PFSK-1 (cell line): ENCODE measurements at regions not wholly inside any gene's neighbourhood (a gene's known extent, or its start where the extent isn't known, plus 50 kb on each side); places are given as distances from the start of the nearest gene placed in this dataset.

ENCODE experiments used
- FOXP2 ChIP-seq: optimal IDR thresholded peaks from 2 replicates; pipeline ENCODE3; 2011; ENCODE audit warnings: borderline replicate concordance, control low read depth, inconsistent platforms; ENCODE audit not compliant: insufficient read depth; ENCODE audit errors: extremely low read length, extremely low read depth
- POLR2AphosphoS5 ChIP-seq: IDR thresholded peaks from 2 replicates; pipeline ENCODE4 v1.6.1; 2012; ENCODE audit warnings: low read depth, mild to moderate bottlenecking, control low read depth, low read length, moderate library complexity
- REST ChIP-seq, 2 experiments: IDR thresholded peaks; 2 replicates each; pipeline versions ENCODE4 v1.6.1 to v1.8.0; 2011 to 2012; ENCODE audit warnings: low read depth in 2 of 2, low read length in 2 of 2, control low read depth in 1 of 2, inconsistent platforms in 1 of 2, mild to moderate bottlenecking in 1 of 2, moderate library complexity in 1 of 2; ENCODE audit not compliant: insufficient read depth in 1 of 2
- SIN3A ChIP-seq: IDR thresholded peaks from 2 replicates; pipeline ENCODE4 v1.6.1; 2012; ENCODE audit warnings: mild to moderate bottlenecking, low read length, moderate library complexity, borderline replicate concordance; ENCODE audit not compliant: insufficient read depth
- TAF1 ChIP-seq: IDR thresholded peaks from 2 replicates; pipeline ENCODE4 v1.6.1; 2012; ENCODE audit warnings: low read length, control low read depth, borderline replicate concordance; ENCODE audit not compliant: insufficient read depth

GRCh38 chr21:23684431-23684830, 1922.8 kb downstream of the MRPL39 start:
- TF ChIP-seq REST (IDR thresholded peaks at IDR 0.05; ENCODE audit: insufficient read depth in 1 of 2, low read depth in 2 of 2, low read length in 2 of 2), result no peak
- TF ChIP-seq POLR2AphosphoS5, result no peak
- TF ChIP-seq SIN3A, result no peak

GRCh38 chr21:23664193-23664694, 1943.0 kb downstream of the MRPL39 start:
- TF ChIP-seq SIN3A (no peak), TAF1 (no peak), FOXP2 (no peak), REST (IDR thresholded peaks at IDR 0.05; ENCODE audit: insufficient read depth in 1 of 2, low read depth in 2 of 2, low read length in 2 of 2) (no peak), POLR2AphosphoS5 (no peak)

- TF ChIP-seq POLR2AphosphoS5, result no peak
- no peak for TF ChIP-seq TAF1
- no peak for TF ChIP-seq FOXP2
- TF ChIP-seq SIN3A, result no peak
- no peak for TF ChIP-seq REST (IDR thresholded peaks at IDR 0.05; ENCODE audit: insufficient read depth in 1 of 2, low read depth in 2 of 2, low read length in 2 of 2)
Measured at GRCh38 chr21:23660560-23660959, 1946.7 kb downstream of the MRPL39 start.

- no peak for TF ChIP-seq SIN3A
- no peak for TF ChIP-seq POLR2AphosphoS5
- TF ChIP-seq REST (IDR thresholded peaks at IDR 0.05; ENCODE audit: insufficient read depth in 1 of 2, low read depth in 2 of 2, low read length in 2 of 2), result no peak
- no peak for TF ChIP-seq TAF1
- TF ChIP-seq FOXP2, result no peak
Measured at GRCh38 chr21:23644768-23645167, 1962.5 kb downstream of the MRPL39 start.

GRCh38 chr21:23639721-23640120, 1967.6 kb downstream of the MRPL39 start:
- TF ChIP-seq POLR2AphosphoS5, result no peak
- TF ChIP-seq FOXP2, result no peak
- TF ChIP-seq TAF1, result no peak
- no peak for TF ChIP-seq REST (IDR thresholded peaks at IDR 0.05; ENCODE audit: insufficient read depth in 1 of 2, low read depth in 2 of 2, low read length in 2 of 2)
- no peak for TF ChIP-seq SIN3A
